ENCODE measurements at regions not wholly inside any gene's neighbourhood (a gene's known extent, or its start where the extent isn't known, plus 50 kb on each side); places are given as distances from the start of the nearest gene placed in this dataset.

- Histone ChIP-seq H3K4me3 (no peak overlapping the region), H3K36me3 (ENCODE audit: insufficient read depth) (no peaks in the 10 kb centered on the region), H3K4me2 (no peak overlapping the region), H3K79me2 (replicated peaks; ENCODE audit: insufficient read depth) (no peaks in the 10 kb centered on the region), H3K9me2 (ENCODE audit: insufficient read depth) (no peaks in the 10 kb centered on the region), H2AFZ (no peak overlapping the region), H3K27me3 (ENCODE audit: insufficient read depth) (no peaks in the 10 kb centered on the region), H3K4me1 (ENCODE audit: insufficient read depth) (peaks cover 8% of the 10 kb centered on the region), H4K20me1 (replicated peaks; ENCODE audit: insufficient read depth) (no peaks in the 10 kb centered on the region), H3F3A (replicated peaks; ENCODE audit: low read depth) (no peaks in the 10 kb centered on the region), H3K27ac (ENCODE audit: low read depth) (no peak overlapping the region)
- ATAC-seq (no peak), DNase-seq (ENCODE audit: low spot score) (no peak)
- no peaks in the 10 kb centered on the region for H3K9me3 Mint-ChIP-seq
- no peak overlapping the region for H3K27ac Mint-ChIP-seq
- H3K4me1 Mint-ChIP-seq: peaks cover 24% of the 10 kb centered on the region
- H3K4me3 Mint-ChIP-seq: no peak overlapping the region
- peaks cover 5% of the 10 kb centered on the region for H3K27me3 Mint-ChIP-seq (ENCODE audit: insufficient read depth, low read depth, poor library complexity)
- peaks cover 12% of the 10 kb centered on the region for H3K36me3 Mint-ChIP-seq (ENCODE audit: low read depth)
- TF ChIP-seq EZH2 (IDR thresholded peaks at IDR 0.05; ENCODE audit: low read depth, unreplicated experiment): no peak
- no peak for TF ChIP-seq STAT1 (IDR thresholded peaks at IDR 0.05; ENCODE audit: unreplicated experiment)
- TF ChIP-seq ZNF114 (CRISPR knock-in tag; IDR thresholded peaks at IDR 0.05): no peak
- no peak for TF ChIP-seq POLR2AphosphoS5 (IDR thresholded peaks at IDR 0.05; ENCODE audit: low read depth)
- TF ChIP-seq JUNB (IDR thresholded peaks at IDR 0.05; ENCODE audit: unreplicated experiment): no peak
- no peak for TF ChIP-seq REST (IDR thresholded peaks at IDR 0.05; ENCODE audit: unreplicated experiment)
- TF ChIP-seq EZH2phosphoT487 (IDR thresholded peaks at IDR 0.05; ENCODE audit: unreplicated experiment): no peak
- no peak for TF ChIP-seq NANOG (IDR thresholded peaks at IDR 0.05; ENCODE audit: borderline replicate concordance)
- TF ChIP-seq ZNF462 (CRISPR knock-in tag; IDR thresholded peaks at IDR 0.05): no peak
- no peak for TF ChIP-seq ZNF331 (CRISPR knock-in tag; IDR thresholded peaks at IDR 0.05; ENCODE audit: low read depth)
- no peak for TF ChIP-seq ETS1 (IDR thresholded peaks at IDR 0.05)
Measured at GRCh38 chr11:92768121-92768840, 201.2 kb upstream of the MTNR1B start.

Measured in GM23338 (cell line).